HG02840 (cell line): ENCODE measurements at regions not wholly inside any gene's neighbourhood (a gene's known extent, or its start where the extent isn't known, plus 50 kb on each side); places are given as distances from the start of the nearest gene placed in this dataset.

Source experiments
- ATAC-seq: cut with Tn5 transposase; IDR thresholded peaks from one replicate; pipeline ENCODE4 v1.9.1; 2021; ENCODE audit warnings: mild to moderate bottlenecking, moderate library complexity, moderate number of reproducible peaks; ENCODE audit not compliant: unreplicated experiment, low FRiP score

- no peak for ATAC-seq
These were observed 407.3 kb downstream of the TMEM135 start for GRCh38 chr11:87444993-87445392.

GRCh38 chr11:87443707-87444106, 406.0 kb downstream of the TMEM135 start:
- no peak for ATAC-seq

- ATAC-seq: no peak
These were observed 402.5 kb downstream of the TMEM135 start for GRCh38 chr11:87440076-87440770.

GRCh38 chr11:87438416-87438815, 400.7 kb downstream of the TMEM135 start:
- no peak for ATAC-seq

GRCh38 chr11:87437844-87438223, 400.1 kb downstream of the TMEM135 start:
- no peak for ATAC-seq

GRCh38 chr11:87437133-87437843, 399.6 kb downstream of the TMEM135 start:
- ATAC-seq: no peak

GRCh38 chr11:87432022-87432421, 394.3 kb downstream of the TMEM135 start:
- ATAC-seq: no peak

- no peak for ATAC-seq
These were observed 393.7 kb downstream of the TMEM135 start for GRCh38 chr11:87431392-87431791.

GRCh38 chr11:87430821-87431220, 393.1 kb downstream of the TMEM135 start:
- ATAC-seq: no peak

- no peak for ATAC-seq
These were observed 392.3 kb downstream of the TMEM135 start for GRCh38 chr11:87429996-87430395.

GRCh38 chr11:87428266-87428665, 390.5 kb downstream of the TMEM135 start:
- ATAC-seq: no peak

- ATAC-seq: no peak
These were observed 388.2 kb downstream of the TMEM135 start for GRCh38 chr11:87425943-87426342.

- ATAC-seq: no peak
These were observed 387.7 kb downstream of the TMEM135 start for GRCh38 chr11:87425391-87425790.

- no peak for ATAC-seq
These were observed 385.4 kb downstream of the TMEM135 start for GRCh38 chr11:87423161-87423560.

- no peak for ATAC-seq
These were observed 384.8 kb downstream of the TMEM135 start for GRCh38 chr11:87422566-87422965.

GRCh38 chr11:87421422-87421821, 383.7 kb downstream of the TMEM135 start:
- peak; percentile 90 for ATAC-seq

- ATAC-seq: no peak
These were observed 380.2 kb downstream of the TMEM135 start for GRCh38 chr11:87417951-87418350.

GRCh38 chr11:87405843-87406242, 368.1 kb downstream of the TMEM135 start:
- ATAC-seq: no peak

GRCh38 chr11:87405356-87405755, 367.6 kb downstream of the TMEM135 start:
- ATAC-seq: no peak

GRCh38 chr11:87401653-87402052, 363.9 kb downstream of the TMEM135 start:
- no peak for ATAC-seq

GRCh38 chr11:87399341-87399740, 361.6 kb downstream of the TMEM135 start:
- no peak for ATAC-seq

GRCh38 chr11:87398931-87399330, 361.2 kb downstream of the TMEM135 start:
- ATAC-seq: no peak
